NCI-H446 treated with DMSO at 0.1 percent for 48 hours (cell line): ENCODE measurements at regions not wholly inside any gene's neighbourhood (a gene's known extent, or its start where the extent isn't known, plus 50 kb on each side); places are given as distances from the start of the nearest gene placed in this dataset.

Experiments
- DNase-seq: peaks from one replicate; lab custom pipeline; 2025; lab: John Stamatoyannopoulos, UW

GRCh38 chr2:16330571-16330970, 335.1 kb downstream of the CYRIA start:
- DNase-seq: no peak

- no peak for DNase-seq
These were observed 335.6 kb downstream of the CYRIA start for GRCh38 chr2:16330012-16330411.

GRCh38 chr2:16329421-16329820, 336.2 kb downstream of the CYRIA start:
- no peak for DNase-seq

GRCh38 chr2:16328521-16329190, 337.0 kb downstream of the CYRIA start:
- no peak for DNase-seq

- DNase-seq: no peak
These were observed 338.3 kb downstream of the CYRIA start for GRCh38 chr2:16327326-16327725.

- no peak for DNase-seq
These were observed 338.8 kb downstream of the CYRIA start for GRCh38 chr2:16326711-16327300.

- DNase-seq: no peak
These were observed 339.6 kb downstream of the CYRIA start for GRCh38 chr2:16325976-16326510.

- no peak for DNase-seq
These were observed 340.3 kb downstream of the CYRIA start for GRCh38 chr2:16325016-16325975.

GRCh38 chr2:16324544-16324937, 341.1 kb downstream of the CYRIA start:
- no peak for DNase-seq

- no peak for DNase-seq
These were observed 341.8 kb downstream of the CYRIA start for GRCh38 chr2:16323551-16324543.

- no peak for DNase-seq
These were observed 342.5 kb downstream of the CYRIA start for GRCh38 chr2:16323126-16323520.

GRCh38 chr2:16322308-16323125, 343.1 kb downstream of the CYRIA start:
- DNase-seq: no peak

- DNase-seq: no peak
These were observed 343.8 kb downstream of the CYRIA start for GRCh38 chr2:16321872-16322271.

GRCh38 chr2:16321256-16321655, 344.4 kb downstream of the CYRIA start:
- no peak for DNase-seq

- DNase-seq: no peak
These were observed 344.9 kb downstream of the CYRIA start for GRCh38 chr2:16320716-16321115.

GRCh38 chr2:16319551-16320121, 346.0 kb downstream of the CYRIA start:
- DNase-seq: no peak

GRCh38 chr2:16318474-16319195, 347.0 kb downstream of the CYRIA start:
- DNase-seq: no peak

GRCh38 chr2:16318051-16318450, 347.6 kb downstream of the CYRIA start:
- DNase-seq: no peak

GRCh38 chr2:16317211-16317830, 348.3 kb downstream of the CYRIA start:
- no peak for DNase-seq
